Stimulated activated memory B cell treated with anti-CD40 and anti-IgM and Interleukin-4, amounts not matched to agents 10 μg/mL and 1 μg/mL and 100 μg/mL, for 72 hours (primary cell): ENCODE measurements at regions not wholly inside any gene's neighbourhood (a gene's known extent, or its start where the extent isn't known, plus 50 kb on each side); places are given as distances from the start of the nearest gene placed in this dataset.
"Not testable (repeated sequence)": the region's sequence is repeated elsewhere in the genome, so short reads cannot be mapped to it uniquely, and the experiment has no call there.

Source experiments
- ATAC-seq: fragments of 150-1000 bp; cut with Tn5 transposase; 2 replicates; pipeline ENCODE4 v1.10.0; 2021
- H3K27ac Mint-ChIP-seq: one replicate; pipeline ENCODE4 v1.8.0; 2022; ENCODE audit warnings: mild to moderate bottlenecking, mixed read lengths
- H3K27me3 Mint-ChIP-seq: one replicate; pipeline ENCODE4 v1.8.0; 2022; ENCODE audit warnings: mixed read lengths
- H3K36me3 Mint-ChIP-seq: one replicate; pipeline ENCODE4 v1.8.0; 2022; ENCODE audit warnings: mixed read lengths
- H3K4me1 Mint-ChIP-seq: one replicate; pipeline ENCODE4 v1.8.0; 2022; ENCODE audit warnings: mixed read lengths
- H3K4me3 Mint-ChIP-seq: one replicate; pipeline ENCODE4 v1.8.0; 2022; ENCODE audit warnings: mild to moderate bottlenecking, moderate library complexity, mixed read lengths
- H3K9me3 Mint-ChIP-seq: one replicate; pipeline ENCODE4 v1.8.0; 2022; ENCODE audit warnings: mixed read lengths

DNA sequence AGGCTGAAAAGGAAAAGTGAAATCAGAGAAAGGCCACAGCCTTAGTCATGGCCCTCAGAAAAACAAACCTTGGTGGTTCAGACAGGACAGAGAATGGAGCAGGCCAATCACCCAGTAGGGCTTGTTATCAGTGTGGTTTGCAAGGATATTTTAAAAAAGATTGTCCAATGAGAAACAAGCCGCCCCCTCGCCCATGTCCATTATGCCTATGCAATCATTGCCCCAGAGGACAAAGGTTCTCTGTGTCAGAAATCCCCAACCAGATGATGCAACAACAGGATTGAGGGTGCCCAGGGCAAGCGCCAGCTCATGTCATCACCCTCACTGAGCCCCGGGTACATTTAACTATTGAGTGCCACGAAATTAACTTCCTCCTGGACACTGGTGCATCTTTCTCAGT lies 326.7 kb downstream of the SRGAP2C start:
- H3K27me3 Mint-ChIP-seq, H3K4me3 Mint-ChIP-seq, H3K27ac Mint-ChIP-seq, ATAC-seq: not testable (repeated sequence)
- peaks cover 24% of the 10 kb centered on the region for H3K36me3 Mint-ChIP-seq
- H3K9me3 Mint-ChIP-seq = peaks cover 12% of the 10 kb centered on the region
- peaks cover 19% of the 10 kb centered on the region for H3K4me1 Mint-ChIP-seq

DNA sequence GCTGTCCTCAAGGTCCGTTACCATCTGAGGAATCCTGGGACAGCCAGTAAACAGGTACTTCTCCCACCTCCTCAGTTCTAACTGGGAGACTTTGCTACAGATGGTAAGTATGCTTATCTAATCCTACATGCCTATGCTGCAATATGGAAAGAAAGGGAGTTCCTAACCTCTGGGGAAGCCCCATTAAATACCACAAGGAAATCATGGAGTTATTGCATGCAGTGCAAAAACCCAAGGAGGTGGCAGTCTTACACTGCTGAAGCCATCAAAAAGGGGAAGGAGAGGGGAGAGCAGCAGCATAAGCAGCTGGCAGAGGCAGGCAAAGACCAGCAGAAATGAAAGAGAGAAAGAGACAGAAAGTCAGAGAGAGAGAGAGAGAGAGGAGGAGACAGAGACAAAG lies 327.1 kb downstream of the SRGAP2C start:
- Mint-ChIP-seq H3K27ac (peak overlapping the region; percentile 3), H3K4me1 (peaks cover 23% of the 10 kb centered on the region), H3K9me3 (peaks cover 12% of the 10 kb centered on the region), H3K36me3 (peaks cover 20% of the 10 kb centered on the region)
- not testable (repeated sequence) for ATAC-seq, H3K27me3 Mint-ChIP-seq, H3K4me3 Mint-ChIP-seq

GRCh38 chr1:121515235-121515634 lies 330.5 kb downstream of the SRGAP2C start:
- no peak for ATAC-seq
- H3K27ac Mint-ChIP-seq = no peak overlapping the region
- H3K4me3 Mint-ChIP-seq = no peak overlapping the region
- H3K27me3 Mint-ChIP-seq = no peaks in the 10 kb centered on the region
- no peaks in the 10 kb centered on the region for H3K9me3 Mint-ChIP-seq
- no peaks in the 10 kb centered on the region for H3K36me3 Mint-ChIP-seq
- peaks cover 40% of the 10 kb centered on the region for H3K4me1 Mint-ChIP-seq

- no peaks in the 10 kb centered on the region for H3K27me3 Mint-ChIP-seq
- peak overlapping the region; percentile 80 for H3K27ac Mint-ChIP-seq
- ATAC-seq = peak; percentile 77
- peaks cover 41% of the 10 kb centered on the region for H3K4me1 Mint-ChIP-seq
- no peaks in the 10 kb centered on the region for H3K9me3 Mint-ChIP-seq
- H3K4me3 Mint-ChIP-seq = peak overlapping the region; percentile 71
- H3K36me3 Mint-ChIP-seq = no peaks in the 10 kb centered on the region
Measured at GRCh38 chr1:121516234-121516967, 331.6 kb downstream of the SRGAP2C start.

- Mint-ChIP-seq H3K27ac (peak overlapping the region; percentile 80), H3K4me3 (peak overlapping the region; percentile 38), H3K9me3 (no peaks in the 10 kb centered on the region), H3K27me3 (no peaks in the 10 kb centered on the region), H3K36me3 (no peaks in the 10 kb centered on the region), H3K4me1 (peaks cover 34% of the 10 kb centered on the region)
- no peak for ATAC-seq
Measured at GRCh38 chr1:121517586-121518230, 332.9 kb downstream of the SRGAP2C start.

DNA sequence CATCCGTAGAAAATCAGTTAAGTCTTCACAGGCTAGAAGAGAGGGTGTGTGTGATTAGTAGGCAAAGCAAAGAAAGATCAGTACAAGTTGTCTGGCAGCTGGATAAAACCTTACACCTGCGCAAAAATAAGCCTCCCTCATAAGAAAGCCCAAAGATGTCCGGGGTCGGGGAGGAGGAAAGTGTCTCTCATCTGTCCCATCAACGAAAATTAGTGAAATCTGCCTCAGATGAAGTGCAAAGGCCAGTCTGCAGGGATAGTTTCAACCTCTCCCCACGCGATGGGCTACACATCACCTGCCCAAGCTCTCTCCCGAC lies 333.9 kb downstream of the SRGAP2C start:
- ATAC-seq = no peak
- H3K4me3 Mint-ChIP-seq = peak overlapping the region; percentile 94
- no peaks in the 10 kb centered on the region for H3K27me3 Mint-ChIP-seq
- peak overlapping the region; percentile 86 for H3K27ac Mint-ChIP-seq
- no peaks in the 10 kb centered on the region for H3K36me3 Mint-ChIP-seq
- H3K4me1 Mint-ChIP-seq = peaks cover 34% of the 10 kb centered on the region
- no peaks in the 10 kb centered on the region for H3K9me3 Mint-ChIP-seq

DNA sequence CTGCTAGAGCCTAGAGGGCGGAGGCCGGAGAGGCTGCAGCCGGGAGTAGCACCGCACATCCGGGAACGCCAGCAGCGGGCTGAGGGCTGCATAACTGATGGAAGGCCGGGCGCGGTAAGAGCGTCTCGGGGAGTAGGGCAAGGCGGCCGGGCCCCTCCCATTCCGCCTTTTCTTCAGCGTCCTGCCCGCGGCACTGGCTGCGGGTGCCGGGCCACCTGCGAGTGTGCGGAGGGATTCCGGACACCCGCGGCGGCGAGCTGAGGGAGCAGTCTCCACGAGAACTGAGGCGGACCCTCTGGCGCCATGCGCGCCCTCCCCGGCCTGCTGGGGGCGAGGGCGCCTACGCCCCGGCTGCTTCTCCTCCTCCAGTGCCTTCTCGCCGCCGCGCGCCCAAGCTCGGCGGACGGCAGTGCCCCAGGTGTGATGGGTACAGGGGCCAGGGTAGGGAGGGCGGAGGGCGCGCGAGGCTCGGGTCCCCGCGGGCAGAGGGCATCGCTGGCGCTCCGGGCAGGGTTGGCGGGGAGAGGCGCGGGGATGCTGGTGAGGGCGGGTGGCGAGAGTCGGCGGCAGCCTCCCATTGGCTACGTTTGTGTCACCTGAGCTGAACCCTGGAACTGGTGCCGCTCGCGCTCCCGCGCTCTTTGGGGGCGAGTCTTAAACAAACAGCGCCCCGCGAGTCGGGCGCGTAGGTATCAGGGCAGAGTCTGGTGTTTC lies 334.4 kb downstream of the SRGAP2C start:
- Mint-ChIP-seq H3K4me1 (peaks cover 34% of the 10 kb centered on the region), H3K4me3 (peak overlapping the region; percentile 94), H3K36me3 (no peaks in the 10 kb centered on the region), H3K9me3 (no peaks in the 10 kb centered on the region), H3K27me3 (no peaks in the 10 kb centered on the region), H3K27ac (peak overlapping the region; percentile 86)
- ATAC-seq = peak; percentile 94

DNA sequence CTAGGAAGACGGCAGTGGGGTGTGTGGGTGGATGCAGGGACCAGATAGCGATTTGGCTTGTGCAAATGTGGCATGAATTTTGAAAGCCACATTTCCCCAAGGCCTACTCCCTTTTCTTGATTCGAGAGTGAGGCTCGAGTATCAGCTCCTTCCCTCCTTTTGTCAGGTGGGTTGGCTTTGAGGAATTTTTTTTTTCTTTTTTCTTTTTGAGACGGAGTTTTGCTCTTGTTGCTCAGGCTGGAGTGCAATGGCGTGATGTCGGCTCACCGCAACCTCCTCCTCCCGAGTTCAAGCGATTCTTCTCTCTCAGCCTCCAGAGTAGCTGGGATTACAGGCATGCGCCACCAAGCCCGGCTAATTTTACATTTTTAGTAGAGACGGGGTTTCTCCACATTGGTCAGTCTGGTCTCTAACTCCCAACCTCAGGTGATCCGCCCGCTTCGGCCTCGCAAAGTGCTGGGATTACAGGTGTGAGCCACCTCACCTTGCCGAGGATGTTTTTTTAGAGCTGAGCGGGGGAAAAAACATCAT lies 335.0 kb downstream of the SRGAP2C start:
- peak overlapping the region; percentile 86 for H3K27ac Mint-ChIP-seq
- not testable (repeated sequence) for H3K9me3 Mint-ChIP-seq, H3K27me3 Mint-ChIP-seq, H3K36me3 Mint-ChIP-seq, ATAC-seq
- H3K4me1 Mint-ChIP-seq = peaks cover 34% of the 10 kb centered on the region
- H3K4me3 Mint-ChIP-seq = peak overlapping the region; percentile 94

DNA sequence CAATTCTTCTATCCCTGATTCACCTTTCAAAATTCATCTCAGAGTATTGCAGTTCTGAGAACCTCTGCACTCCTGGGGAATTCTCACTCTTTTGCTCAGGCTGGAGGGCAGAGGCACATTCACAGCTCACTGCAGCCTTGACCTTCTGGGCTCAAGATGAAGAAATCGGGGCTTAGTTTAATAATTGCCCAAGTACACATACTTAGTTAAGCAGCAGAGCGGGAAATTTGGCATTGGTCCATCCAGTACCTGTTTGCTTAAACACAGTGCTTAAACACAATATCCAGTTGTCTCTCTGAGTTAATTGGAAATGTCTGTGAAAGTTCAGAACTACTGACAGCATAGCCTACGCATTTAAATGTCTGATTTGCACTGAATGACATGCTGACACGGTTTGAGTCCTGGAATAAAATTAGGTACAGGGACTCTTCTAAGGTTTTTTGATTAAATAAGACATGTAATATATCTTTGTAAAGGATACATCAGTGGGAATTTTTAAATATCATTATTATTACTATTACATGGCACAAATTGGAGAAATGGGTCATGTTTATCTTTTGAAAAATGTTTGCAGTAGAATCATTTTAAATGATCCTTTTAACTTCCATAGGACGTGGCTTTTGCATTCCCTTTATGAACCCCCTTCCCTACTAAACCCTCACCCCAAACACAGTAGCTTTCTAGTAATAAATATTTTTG lies 337.4 kb downstream of the SRGAP2C start:
- H3K9me3 Mint-ChIP-seq = no peaks in the 10 kb centered on the region
- peaks cover 15% of the 10 kb centered on the region for H3K4me1 Mint-ChIP-seq
- no peak for ATAC-seq
- H3K36me3 Mint-ChIP-seq = no peaks in the 10 kb centered on the region
- no peaks in the 10 kb centered on the region for H3K27me3 Mint-ChIP-seq
- H3K27ac Mint-ChIP-seq = no peak overlapping the region
- H3K4me3 Mint-ChIP-seq = no peak overlapping the region

- H3K9me3 Mint-ChIP-seq, ATAC-seq, H3K27me3 Mint-ChIP-seq, H3K27ac Mint-ChIP-seq, H3K4me3 Mint-ChIP-seq, H3K4me1 Mint-ChIP-seq, H3K36me3 Mint-ChIP-seq: not testable (repeated sequence)
Measured at GRCh38 chr1:121523112-121523511, 338.3 kb downstream of the SRGAP2C start.

DNA sequence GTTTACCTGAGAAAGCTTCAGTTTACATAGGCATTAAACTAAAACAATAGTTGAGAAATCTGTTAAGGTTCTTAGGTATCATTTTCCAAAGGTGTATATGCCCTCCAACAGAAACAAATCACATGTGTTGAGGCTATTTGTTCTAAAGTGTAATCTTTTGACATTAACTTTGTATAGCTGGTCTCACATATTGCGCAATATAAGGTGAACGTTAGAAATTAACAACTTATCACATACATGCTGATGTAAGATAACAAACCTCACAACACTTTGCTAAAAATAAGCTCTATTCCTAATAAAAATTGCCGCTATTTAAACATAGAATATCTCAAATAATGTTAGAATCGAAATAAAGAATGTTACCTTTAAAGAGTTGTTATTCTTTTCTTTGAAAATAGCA lies 340.6 kb downstream of the SRGAP2C start:
- Mint-ChIP-seq H3K27me3 (no peaks in the 10 kb centered on the region), H3K4me1 (peaks cover 5% of the 10 kb centered on the region), H3K9me3 (no peaks in the 10 kb centered on the region), H3K36me3 (no peaks in the 10 kb centered on the region), H3K27ac (no peak overlapping the region), H3K4me3 (no peak overlapping the region)
- ATAC-seq = no peak

GRCh38 chr1:121528958-121529357 lies 344.2 kb downstream of the SRGAP2C start:
- not testable (repeated sequence) for H3K9me3 Mint-ChIP-seq, H3K36me3 Mint-ChIP-seq, H3K4me3 Mint-ChIP-seq, H3K27me3 Mint-ChIP-seq, H3K4me1 Mint-ChIP-seq, H3K27ac Mint-ChIP-seq, ATAC-seq

DNA sequence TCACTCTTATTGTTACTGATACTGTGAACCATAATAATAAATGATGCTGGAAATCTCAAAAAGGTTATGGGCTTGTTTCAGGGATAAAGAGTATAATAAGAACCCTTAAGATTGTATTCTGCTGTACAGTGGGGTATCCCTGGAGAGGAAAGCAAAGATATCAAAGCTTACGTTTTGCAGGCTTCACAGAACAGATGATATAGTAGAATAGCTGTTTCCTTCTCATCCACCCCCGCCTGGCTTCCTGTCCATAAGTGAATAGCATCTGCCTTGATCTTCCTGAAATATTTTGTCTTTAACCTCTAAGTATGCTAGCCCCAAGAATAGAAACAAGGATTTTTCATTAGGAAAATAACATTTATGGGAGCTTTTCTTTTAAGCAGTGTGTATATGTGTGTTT lies 345.3 kb downstream of the SRGAP2C start:
- H3K27me3 Mint-ChIP-seq, H3K36me3 Mint-ChIP-seq, ATAC-seq: not testable (repeated sequence)

DNA sequence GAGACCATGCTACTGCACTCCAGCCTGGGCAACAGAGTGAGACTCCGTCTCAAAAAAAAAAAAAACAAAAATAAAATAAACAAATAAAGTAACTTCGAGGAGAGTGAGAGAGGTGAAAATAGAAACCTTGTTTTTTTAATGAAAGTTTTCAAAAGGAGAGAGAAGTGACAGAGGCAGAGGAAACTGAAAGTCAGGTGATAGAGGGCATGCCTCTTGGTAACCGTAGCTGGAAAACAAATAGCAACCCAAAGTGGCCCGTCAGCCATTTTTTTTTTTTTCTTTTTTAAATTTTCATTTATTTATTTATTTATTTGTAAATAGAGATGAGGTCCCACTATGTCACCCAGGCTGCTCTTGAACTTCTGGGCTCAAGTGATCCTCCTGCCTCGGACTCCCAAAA lies 347.0 kb downstream of the SRGAP2C start:
- not testable (repeated sequence) for H3K4me1 Mint-ChIP-seq, H3K27ac Mint-ChIP-seq, H3K4me3 Mint-ChIP-seq, H3K9me3 Mint-ChIP-seq, H3K36me3 Mint-ChIP-seq, ATAC-seq, H3K27me3 Mint-ChIP-seq

More for the DNA sequence above, 345.3 kb downstream of the SRGAP2C start:
- H3K27ac Mint-ChIP-seq, H3K4me1 Mint-ChIP-seq, H3K4me3 Mint-ChIP-seq, H3K9me3 Mint-ChIP-seq: not testable (repeated sequence)

DNA sequence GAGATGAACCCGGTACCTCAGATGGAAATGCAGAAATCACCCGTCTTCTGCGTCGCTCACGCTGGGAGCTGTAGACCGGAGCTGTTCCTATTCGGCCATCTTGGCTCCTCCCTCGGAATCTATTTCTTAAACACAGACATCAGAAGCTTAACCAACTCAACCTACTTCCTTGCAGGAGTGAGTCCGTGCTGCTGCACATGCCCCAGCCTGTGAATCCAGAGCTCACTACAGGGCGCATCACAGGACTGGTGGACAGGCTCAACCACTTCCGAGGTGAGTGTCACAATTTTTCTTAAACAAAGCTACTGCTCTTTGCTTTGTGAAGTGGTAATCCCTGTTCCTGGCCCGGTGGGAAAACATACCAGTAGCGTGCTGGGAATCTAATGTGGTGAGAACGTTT lies 353.4 kb downstream of the SRGAP2C start:
- H3K27ac Mint-ChIP-seq, H3K27me3 Mint-ChIP-seq, H3K4me1 Mint-ChIP-seq, H3K9me3 Mint-ChIP-seq, H3K36me3 Mint-ChIP-seq, ATAC-seq, H3K4me3 Mint-ChIP-seq: not testable (repeated sequence)
